Smooth muscle cell (in vitro differentiated cells): ENCODE measurements at regions not wholly inside any gene's neighbourhood (a gene's known extent, or its start where the extent isn't known, plus 50 kb on each side); places are given as distances from the start of the nearest gene placed in this dataset.

Experiments used
- DNase-seq: peaks from one replicate; lab custom pipeline; 2025; ENCODE audit not compliant: unreplicated experiment; lab: John Stamatoyannopoulos, UW
- H2AFZ ChIP-seq: fragments of 200-600 bp; sonication (generic); 2 replicates; pipeline ENCODE4 v1.6.0; 2016; ENCODE audit warnings: antibody characterized with exemption, low read depth, mild to moderate bottlenecking
- H3F3A ChIP-seq: fragments of 200-600 bp; sonication (generic); 2 replicates; pipeline ENCODE4 v1.6.0; 2017; ENCODE audit warnings: antibody characterized with exemption, low read depth
- H3K27ac ChIP-seq: fragments of 200-600 bp; sonication (generic); 2 replicates; pipeline ENCODE4 v1.5.1; 2016; ENCODE audit warnings: low read depth, mild to moderate bottlenecking
- H3K27me3 ChIP-seq: fragments of 200-600 bp; sonication (generic); 2 replicates; pipeline ENCODE4 v1.6.1; 2016; ENCODE audit warnings: low read depth, mild to moderate bottlenecking
- H3K36me3 ChIP-seq: fragments of 200-600 bp; sonication (generic); 2 replicates; pipeline ENCODE4 v1.5.1; 2016; ENCODE audit warnings: low read depth
- H3K4me1 ChIP-seq: fragments of 200-600 bp; sonication (generic); 2 replicates; pipeline ENCODE4 v1.5.1; 2016; ENCODE audit warnings: low read depth
- H3K4me2 ChIP-seq: fragments of 200-600 bp; sonication (generic); 2 replicates; pipeline ENCODE4 v1.6.0; 2016; ENCODE audit warnings: mild to moderate bottlenecking
- H3K4me3 ChIP-seq: fragments of 200-600 bp; sonication (generic); 2 replicates; pipeline ENCODE4 v1.5.1; 2016; ENCODE audit warnings: mild to moderate bottlenecking
- H3K79me2 ChIP-seq: fragments of 200-600 bp; sonication (generic); 2 replicates; pipeline ENCODE4 v1.6.0; 2016; ENCODE audit warnings: low read depth, mild to moderate bottlenecking
- H3K9ac ChIP-seq: fragments of 200-600 bp; sonication (generic); 2 replicates; pipeline ENCODE4 v1.6.0; 2016; ENCODE audit warnings: low read depth
- H3K9me3 ChIP-seq: fragments of 200-600 bp; sonication (generic); replicated peaks from 2 replicates; pipeline ENCODE4 v1.5.1; 2016; ENCODE audit warnings: low read depth
- H4K20me1 ChIP-seq: fragments of 200-600 bp; sonication (generic); 2 replicates; pipeline ENCODE4 v1.6.0; 2016; ENCODE audit warnings: low read depth
- CTCF ChIP-seq: fragments of 200-600 bp; sonication (generic); IDR thresholded peaks from 2 replicates; pipeline ENCODE4 v1.5.1; 2017; ENCODE audit warnings: borderline replicate concordance, mild to moderate bottlenecking, antibody characterized with exemption; ENCODE audit not compliant: insufficient read depth, poor library complexity, severe bottlenecking
- WGBS: methylation state at CpG from one replicate; pipeline ENCODE4 v1.1.7; 2016; ENCODE audit warnings: low lambda C conversion rate; 5-methylcytosine and 5-hydroxymethylcytosine counted together

GRCh38 chr2:129101186-129101585 is 782.5 kb upstream of the HS6ST1 start:
- WGBS, result 68% methylated on average over 2 of the region's 2 CpGs
- H3K27ac ChIP-seq, result no peak overlapping the region
- no peak overlapping the region for H3K9ac ChIP-seq
- H3K4me3 ChIP-seq, result no peak overlapping the region
- H3K4me1 ChIP-seq, result peaks cover 4% of the 10 kb centered on the region
- no peaks in the 10 kb centered on the region for H3K9me3 ChIP-seq
- no peak for DNase-seq
- no peaks in the 10 kb centered on the region for H3K27me3 ChIP-seq
- H3K79me2 ChIP-seq, result no peaks in the 10 kb centered on the region
- no peak overlapping the region for H2AFZ ChIP-seq
- H3F3A ChIP-seq, result no peaks in the 10 kb centered on the region
- H3K4me2 ChIP-seq, result no peak overlapping the region
- H4K20me1 ChIP-seq, result no peaks in the 10 kb centered on the region
- no peaks in the 10 kb centered on the region for H3K36me3 ChIP-seq
- TF ChIP-seq CTCF, result no peak

- no peak overlapping the region for H3K27ac ChIP-seq
- no peak overlapping the region for H3K4me3 ChIP-seq
- H3F3A ChIP-seq, result no peaks in the 10 kb centered on the region
- H3K9me3 ChIP-seq, result no peaks in the 10 kb centered on the region
- no peak overlapping the region for H3K4me2 ChIP-seq
- 88% methylated on average over 13 of the region's 13 CpGs for WGBS
- no peaks in the 10 kb centered on the region for H3K27me3 ChIP-seq
- H3K9ac ChIP-seq, result no peak overlapping the region
- H3K79me2 ChIP-seq, result no peaks in the 10 kb centered on the region
- no peak for DNase-seq
- TF ChIP-seq CTCF, result no peak
- H3K36me3 ChIP-seq, result no peaks in the 10 kb centered on the region
- H2AFZ ChIP-seq, result no peak overlapping the region
- peaks cover 4% of the 10 kb centered on the region for H3K4me1 ChIP-seq
- no peaks in the 10 kb centered on the region for H4K20me1 ChIP-seq
Measured at GRCh38 chr2:129103936-129104878, 785.5 kb upstream of the HS6ST1 start.

GRCh38 chr2:129112181-129112580 is 793.5 kb upstream of the HS6ST1 start:
- Histone ChIP-seq H3F3A (no peaks in the 10 kb centered on the region), H3K27ac (no peak overlapping the region), H3K4me2 (no peak overlapping the region), H3K36me3 (no peaks in the 10 kb centered on the region), H3K4me3 (no peak overlapping the region), H2AFZ (no peak overlapping the region), H3K4me1 (no peaks in the 10 kb centered on the region), H3K27me3 (no peaks in the 10 kb centered on the region), H3K79me2 (no peaks in the 10 kb centered on the region), H3K9me3 (no peaks in the 10 kb centered on the region), H4K20me1 (no peaks in the 10 kb centered on the region), H3K9ac (no peak overlapping the region)
- no peak for DNase-seq
- TF ChIP-seq CTCF, result no peak
- WGBS, result 93% methylated on average over 6 of the region's 6 CpGs

- Histone ChIP-seq H2AFZ (peak overlapping the region; percentile 59), H3K4me3 (no peak overlapping the region), H3F3A (peaks cover 6% of the 10 kb centered on the region), H3K79me2 (no peaks in the 10 kb centered on the region), H3K9me3 (no peaks in the 10 kb centered on the region), H3K9ac (no peak overlapping the region), H3K27ac (no peak overlapping the region), H3K4me2 (no peak overlapping the region), H3K4me1 (no peaks in the 10 kb centered on the region), H4K20me1 (no peaks in the 10 kb centered on the region), H3K36me3 (no peaks in the 10 kb centered on the region), H3K27me3 (no peaks in the 10 kb centered on the region)
- no peak for DNase-seq
- 95% methylated on average over 6 of the region's 6 CpGs for WGBS
- TF ChIP-seq CTCF, result no peak
Measured at GRCh38 chr2:129113776-129114175, 795.1 kb upstream of the HS6ST1 start.
